GM12878 (cell line): ENCODE measurements at regions not wholly inside any gene's neighbourhood (a gene's known extent, or its start where the extent isn't known, plus 50 kb on each side); places are given as distances from the start of the nearest gene placed in this dataset.

Experiments used
- ATAC-seq: fragments of 200-7000 bp; cut with Tn5 transposase; 3 replicates; pipeline ENCODE4 v1.9.1; 2020; ENCODE audit warnings: mild to moderate bottlenecking, moderate library complexity
- BruUV-seq: library from RNA; stranded (reverse); fragments of 400-500 nt; replicated peaks from 2 replicates; lab custom pipeline; 2021; lab: Mats Ljungman, UMichigan
- CTCF ChIA-PET: fragments of 300-600 bp; sonication (Branson Sonifier 250); formaldehyde crosslinking; extraction: SDS; loops from one replicate; lab custom pipeline; 2021; ENCODE audit warnings: inconsistent platforms; lab: Yijun Ruan, JAX
- POLR2A ChIA-PET: fragments of 350-600 bp; formaldehyde crosslinking; extraction: SDS; loops from one replicate; lab custom pipeline; 2021; ENCODE audit warnings: inconsistent platforms; lab: Charles Lee
- RAD21 ChIA-PET: fragments of 300-600 bp; sonication (Branson Sonifier 250); formaldehyde crosslinking; loops from one replicate; lab custom pipeline; 2023; ENCODE audit warnings: antibody characterized with exemption; ENCODE audit not compliant: unreplicated experiment; lab: Charles Lee
- SMC1A ChIA-PET: fragments of 300-600 bp; sonication (Branson Sonifier 250); formaldehyde crosslinking; loops from one replicate; lab custom pipeline; 2023; ENCODE audit not compliant: unreplicated experiment, uncharacterized antibody; lab: Charles Lee
- DNase-seq: peaks from one replicate; pipeline ENCODE4 v3.0.0-alpha.2; 2011; ENCODE audit warnings: low read depth, low spot score
- FAIRE-seq: peaks from 3 replicates; lab custom pipeline; 2011; peaks lifted over from hg19 to GRCh38; lab: Jason Lieb, UNC
- H2AFZ ChIP-seq: 2 replicates; pipeline ENCODE4 v1.6.0; 2011; ENCODE audit warnings: low read depth, low read length, control low read depth; ENCODE audit not compliant: control insufficient read depth
- H3K27ac ChIP-seq: 2 replicates; pipeline ENCODE4 v1.5.1; 2011; ENCODE audit warnings: control low read depth; ENCODE audit not compliant: control insufficient read depth, insufficient read depth
- H3K27me3 ChIP-seq, 2 experiments: replicated peaks in 1 of 2; 2 replicates each; pipeline versions ENCODE4 v1.6.0 to v1.6.1; 2011; ENCODE audit warnings: low read length in 1 of 2; ENCODE audit not compliant: control insufficient read depth in 2 of 2, insufficient read depth in 2 of 2
- H3K36me3 ChIP-seq, 2 experiments: 2 replicates each; pipeline ENCODE4 v1.5.1; 2011; ENCODE audit warnings: low read length in 1 of 2; ENCODE audit not compliant: control insufficient read depth in 2 of 2, insufficient read depth in 2 of 2
- H3K4me1 ChIP-seq: 2 replicates; pipeline ENCODE4 v1.6.1; 2011; ENCODE audit warnings: mild to moderate bottlenecking, low read length, moderate library complexity, mixed read lengths; ENCODE audit not compliant: control insufficient read depth, insufficient read depth
- H3K4me2 ChIP-seq: 2 replicates; pipeline ENCODE4 v1.6.0; 2011; ENCODE audit warnings: control low read depth; ENCODE audit not compliant: control insufficient read depth, insufficient read depth
- H3K4me3 ChIP-seq: fragments of 200-600 bp; sonication (generic); 2 replicates; pipeline ENCODE4 v1.5.1; 2016
- H3K79me2 ChIP-seq: 2 replicates; pipeline ENCODE4 v1.6.0; 2011; ENCODE audit warnings: low read length; ENCODE audit not compliant: control insufficient read depth, insufficient read depth
- H3K9ac ChIP-seq: 2 replicates; pipeline ENCODE4 v1.8.0; 2011; ENCODE audit warnings: low read length, control low read depth, mixed read lengths; ENCODE audit not compliant: control insufficient read depth, insufficient read depth
- H3K9me3 ChIP-seq: replicated peaks from 3 replicates; pipeline ENCODE4 v1.5.1; 2011; ENCODE audit warnings: mild to moderate bottlenecking, low read length; ENCODE audit not compliant: control insufficient read depth, insufficient read depth
- H4K20me1 ChIP-seq: 2 replicates; pipeline ENCODE4 v1.6.0; 2011; ENCODE audit not compliant: control insufficient read depth, insufficient read depth
- BACH1 ChIP-seq: fragments of 450-650 bp; IDR thresholded peaks from 2 replicates; pipeline ENCODE4 v1.6.1; 2017; ENCODE audit warnings: mild to moderate bottlenecking, borderline replicate concordance
- BCLAF1 ChIP-seq: fragments of 450-650 bp; IDR thresholded peaks from 2 replicates; pipeline ENCODE4 v1.6.1; 2017; ENCODE audit warnings: antibody characterized with exemption, mild to moderate bottlenecking, moderate library complexity
- EGR1 ChIP-seq, 2 experiments: IDR thresholded peaks; 1 replicate in 1 of 2; 2 replicates in 1 of 2; pipeline ENCODE4 v1.6.1; 2011 to 2012; ENCODE audit warnings: low read depth in 2 of 2, low read length in 2 of 2, borderline replicate concordance in 1 of 2, mild to moderate bottlenecking in 1 of 2, moderate library complexity in 1 of 2
- FOXM1 ChIP-seq: IDR thresholded peaks from 2 replicates; pipeline ENCODE4 v1.6.1; 2012; ENCODE audit warnings: low read depth, mild to moderate bottlenecking, inconsistent platforms, low read length, moderate library complexity
- JUNB ChIP-seq: IDR thresholded peaks from 2 replicates; pipeline ENCODE4 v1.6.1; 2016; ENCODE audit warnings: antibody characterized with exemption, mild to moderate bottlenecking
- KDM1A ChIP-seq: fragments of 200-600 bp; sonication (generic); IDR thresholded peaks from 2 replicates; pipeline ENCODE4 v1.6.1; 2016; ENCODE audit warnings: borderline replicate concordance
- MTA3 ChIP-seq: IDR thresholded peaks from 2 replicates; pipeline ENCODE4 v1.6.1; 2012; ENCODE audit warnings: low read length, inconsistent platforms, borderline replicate concordance
- NFYB ChIP-seq: IDR thresholded peaks from 2 replicates; pipeline ENCODE4 v1.6.1; 2011; ENCODE audit warnings: low read depth, mild to moderate bottlenecking, low read length, improper control_type of control experiment, moderate library complexity; ENCODE audit not compliant: insufficient read depth
- RCOR1 ChIP-seq: conservative IDR thresholded peaks from 2 replicates; pipeline ENCODE4 v1.6.1; 2012; ENCODE audit warnings: low read depth, low read length, improper control_type of control experiment
- RELB ChIP-seq: fragments of 450-650 bp; IDR thresholded peaks from 2 replicates; pipeline ENCODE4 v1.6.1; 2017; ENCODE audit warnings: low read depth, mild to moderate bottlenecking, moderate library complexity
- RUNX3 ChIP-seq: IDR thresholded peaks from 2 replicates; pipeline ENCODE4 v1.6.1; 2012; ENCODE audit warnings: low read length, inconsistent platforms
- SMAD5 ChIP-seq: IDR thresholded peaks from 2 replicates; pipeline ENCODE4 v1.6.1; 2016; ENCODE audit warnings: antibody characterized with exemption, low read depth
- SREBF2 ChIP-seq: IDR thresholded peaks from 2 replicates; pipeline ENCODE4 v1.6.1; 2012; ENCODE audit warnings: mild to moderate bottlenecking, low read length
- SRF ChIP-seq, 2 experiments: IDR thresholded peaks; 2 replicates each; pipeline ENCODE4 v1.6.1; 2011; ENCODE audit warnings: low read depth in 2 of 2, low read length in 2 of 2, mild to moderate bottlenecking in 1 of 2, moderate library complexity in 1 of 2
- WRNIP1 ChIP-seq: IDR thresholded peaks from 2 replicates; pipeline ENCODE4 v1.6.1; 2011; ENCODE audit warnings: low read depth, low read length, improper control_type of control experiment, borderline replicate concordance
- YY1 ChIP-seq: IDR thresholded peaks from 2 replicates; pipeline ENCODE4 v1.6.1; 2011; ENCODE audit warnings: low read depth, mild to moderate bottlenecking, low read length
- WGBS: methylation state at CpG from one replicate; pipeline ENCODE4 v1.1.6; 2016; ENCODE audit warnings: low lambda C conversion rate; ENCODE audit not compliant: insufficient replicate concordance, insufficient coverage; ENCODE audit errors: missing lambda C conversion rate; 5-methylcytosine and 5-hydroxymethylcytosine counted together
- in situ Hi-C: fragments of 300-500 bp; cut with MboI; formaldehyde crosslinking; loops from 9 replicates; pipeline ENCODE4 v1.14.3; 2018; ENCODE audit warnings: mixed read lengths
- intact Hi-C: fragments of 100-400 bp; cut with micrococcal nuclease; formaldehyde crosslinking; loops from one replicate; pipeline ENCODE4 v1.14.2; 2022; ENCODE audit not compliant: unreplicated experiment
- TF ChIP-seq, protein P1 (sequence below): fragments of 450-650 bp; IDR thresholded peaks from 2 replicates; pipeline ENCODE4 v1.6.1; 2016; ENCODE audit warnings: mild to moderate bottlenecking
- TF ChIP-seq, protein P2 (sequence below): fragments of 450-650 bp; formaldehyde crosslinking; IDR thresholded peaks from 2 replicates; pipeline ENCODE4 v1.5.0; 2022; ENCODE audit warnings: mild to moderate bottlenecking, missing genetic modification characterization

DNA sequence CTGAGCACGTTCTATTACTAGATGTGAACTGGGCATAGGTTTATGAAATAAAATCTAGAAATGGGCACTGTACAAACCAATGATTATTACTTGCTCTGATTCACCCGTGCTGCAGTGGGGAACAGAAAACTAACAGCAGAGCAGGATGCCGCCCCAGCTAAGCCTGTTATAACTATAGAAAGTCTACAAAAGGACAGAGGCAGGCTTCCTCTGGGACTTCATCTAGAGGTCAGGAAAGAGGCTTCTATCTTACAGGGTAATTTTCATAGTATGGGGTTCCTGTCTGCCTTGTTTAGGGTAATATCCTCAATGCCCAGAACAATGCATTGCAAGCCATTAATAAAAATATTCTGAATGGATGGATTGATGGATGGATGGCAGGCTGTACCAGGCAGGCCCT, 177.0 kb upstream of the TBL1XR1 start:
- 32% methylated on average over 3 of the region's 3 CpGs for WGBS
- no peak overlapping the region for H3K4me3 ChIP-seq
- no peak overlapping the region for H3K9ac ChIP-seq
- H2AFZ ChIP-seq = no peak overlapping the region
- no peak; the same call in 2 of the 3 replicates for ATAC-seq
- H4K20me1 ChIP-seq = no peaks in the 10 kb centered on the region
- TF ChIP-seq, protein P1, sequence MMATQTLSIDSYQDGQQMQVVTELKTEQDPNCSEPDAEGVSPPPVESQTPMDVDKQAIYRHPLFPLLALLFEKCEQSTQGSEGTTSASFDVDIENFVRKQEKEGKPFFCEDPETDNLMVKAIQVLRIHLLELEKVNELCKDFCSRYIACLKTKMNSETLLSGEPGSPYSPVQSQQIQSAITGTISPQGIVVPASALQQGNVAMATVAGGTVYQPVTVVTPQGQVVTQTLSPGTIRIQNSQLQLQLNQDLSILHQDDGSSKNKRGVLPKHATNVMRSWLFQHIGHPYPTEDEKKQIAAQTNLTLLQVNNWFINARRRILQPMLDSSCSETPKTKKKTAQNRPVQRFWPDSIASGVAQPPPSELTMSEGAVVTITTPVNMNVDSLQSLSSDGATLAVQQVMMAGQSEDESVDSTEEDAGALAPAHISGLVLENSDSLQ = no peak
- TF ChIP-seq RUNX3 = no peak
- no peak for TF ChIP-seq SRF (IDR thresholded peaks at IDR 0.05; ENCODE audit: low read depth in 2 of 2, low read length in 2 of 2)
- TF ChIP-seq NFYB = no peak
- TF ChIP-seq WRNIP1 = no peak
- no peak for TF ChIP-seq SREBF2
- no peak for TF ChIP-seq YY1
- no peak for TF ChIP-seq SMAD5
- no peak for TF ChIP-seq FOXM1
- no peak for TF ChIP-seq RCOR1
- no peak for TF ChIP-seq RELB
- no peak for TF ChIP-seq MTA3
- no peak for TF ChIP-seq JUNB
- no peak for TF ChIP-seq KDM1A
- no peak for TF ChIP-seq BCLAF1
- TF ChIP-seq, protein P2, sequence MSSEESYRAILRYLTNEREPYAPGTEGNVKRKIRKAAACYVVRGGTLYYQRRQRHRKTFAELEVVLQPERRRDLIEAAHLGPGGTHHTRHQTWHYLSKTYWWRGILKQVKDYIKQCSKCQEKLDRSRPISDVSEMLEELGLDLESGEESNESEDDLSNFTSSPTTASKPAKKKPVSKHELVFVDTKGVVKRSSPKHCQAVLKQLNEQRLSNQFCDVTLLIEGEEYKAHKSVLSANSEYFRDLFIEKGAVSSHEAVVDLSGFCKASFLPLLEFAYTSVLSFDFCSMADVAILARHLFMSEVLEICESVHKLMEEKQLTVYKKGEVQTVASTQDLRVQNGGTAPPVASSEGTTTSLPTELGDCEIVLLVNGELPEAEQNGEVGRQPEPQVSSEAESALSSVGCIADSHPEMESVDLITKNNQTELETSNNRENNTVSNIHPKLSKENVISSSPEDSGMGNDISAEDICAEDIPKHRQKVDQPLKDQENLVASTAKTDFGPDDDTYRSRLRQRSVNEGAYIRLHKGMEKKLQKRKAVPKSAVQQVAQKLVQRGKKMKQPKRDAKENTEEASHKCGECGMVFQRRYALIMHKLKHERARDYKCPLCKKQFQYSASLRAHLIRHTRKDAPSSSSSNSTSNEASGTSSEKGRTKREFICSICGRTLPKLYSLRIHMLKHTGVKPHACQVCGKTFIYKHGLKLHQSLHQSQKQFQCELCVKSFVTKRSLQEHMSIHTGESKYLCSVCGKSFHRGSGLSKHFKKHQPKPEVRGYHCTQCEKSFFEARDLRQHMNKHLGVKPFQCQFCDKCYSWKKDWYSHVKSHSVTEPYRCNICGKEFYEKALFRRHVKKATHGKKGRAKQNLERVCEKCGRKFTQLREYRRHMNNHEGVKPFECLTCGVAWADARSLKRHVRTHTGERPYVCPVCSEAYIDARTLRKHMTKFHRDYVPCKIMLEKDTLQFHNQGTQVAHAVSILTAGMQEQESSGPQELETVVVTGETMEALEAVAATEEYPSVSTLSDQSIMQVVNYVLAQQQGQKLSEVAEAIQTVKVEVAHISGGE (CRISPR knock-in tag) = no peak
- TF ChIP-seq EGR1 (IDR thresholded peaks at IDR 0.05; ENCODE audit: borderline replicate concordance in 1 of 2, low read depth in 2 of 2, low read length in 2 of 2) = no peak
- no peak for TF ChIP-seq BACH1
- peaks cover 18% of the 10 kb centered on the region for H3K4me1 ChIP-seq
- no peak overlapping the region for H3K4me2 ChIP-seq
- H3K79me2 ChIP-seq = no peaks in the 10 kb centered on the region
- intact Hi-C loops (no loop called here), in situ Hi-C loops (no loop called here)
- H3K9me3 ChIP-seq = no peaks in the 10 kb centered on the region; the same call in 2 of the 3 replicates
- DNase-seq = no peak
- ChIA-PET RAD21 (no interaction called here), POLR2A (no interaction called here), CTCF (no interaction called here), SMC1A (interaction anchor here (1.0 kb wide), 1 partner anchor 14 kb away, joined by 3 read pairs; no protein-coding TSS in a partner anchor)
- BruUV-seq = no TSS peak
- FAIRE-seq = no peak
- H3K27me3 ChIP-seq = no peaks in the 10 kb centered on the region
- no peak overlapping the region for H3K27ac ChIP-seq
- no peaks in the 10 kb centered on the region for H3K36me3 ChIP-seq
